Esophagus mucosa (tissue), 1 donor: ENCODE measurements at regions not wholly inside any gene's neighbourhood (a gene's known extent, or its start where the extent isn't known, plus 50 kb on each side); places are given as distances from the start of the nearest gene placed in this dataset.

ENCODE experiments used
- ATAC-seq: fragments of 200-7000 bp; cut with Tn5 transposase; one replicate; pipeline ENCODE4 v1.9.1; 2020
- donor health status: DM: yes; HTN: yes; CAD: no.

- ATAC-seq: no peak
Observed at GRCh38 chr6:6784514-6785162, 196.1 kb downstream of the LY86 start.

- ATAC-seq: no peak
Observed at GRCh38 chr6:6785163-6785521, 196.6 kb downstream of the LY86 start.

- peak; percentile 58 for ATAC-seq
Observed at GRCh38 chr6:6788394-6789032, 200.0 kb downstream of the LY86 start.

GRCh38 chr6:6790393-6790792, 201.9 kb downstream of the LY86 start:
- no peak for ATAC-seq

GRCh38 chr6:6790891-6791290, 202.4 kb downstream of the LY86 start:
- peak; percentile 87 for ATAC-seq

GRCh38 chr6:6793388-6794250, 205.1 kb downstream of the LY86 start:
- peak; percentile 86 for ATAC-seq

GRCh38 chr6:6795393-6795792, 206.9 kb downstream of the LY86 start:
- no peak for ATAC-seq

- no peak for ATAC-seq
Observed at GRCh38 chr6:6796818-6797217, 208.3 kb downstream of the LY86 start.

- ATAC-seq: no peak
Observed at GRCh38 chr6:6798448-6798860, 209.9 kb downstream of the LY86 start.

- no peak for ATAC-seq
Observed at GRCh38 chr6:6801005-6801335, 212.4 kb downstream of the LY86 start.

- no peak for ATAC-seq
Observed at GRCh38 chr6:6801635-6802218, 213.2 kb downstream of the LY86 start.

- ATAC-seq: peak; percentile 96
Observed at GRCh38 chr6:6803180-6803977, 214.9 kb downstream of the LY86 start.

GRCh38 chr6:6804843-6805615, 216.5 kb downstream of the LY86 start:
- ATAC-seq: no peak

- no peak for ATAC-seq
Observed at GRCh38 chr6:6806844-6807518, 218.5 kb downstream of the LY86 start.

- ATAC-seq: no peak
Observed at GRCh38 chr6:6808343-6808742, 219.8 kb downstream of the LY86 start.

- no peak for ATAC-seq
Observed at GRCh38 chr6:6808915-6809314, 220.4 kb downstream of the LY86 start.

GRCh38 chr6:6810727-6811126, 222.2 kb downstream of the LY86 start:
- ATAC-seq: peak; percentile 41

- ATAC-seq: peak; percentile 92
Observed at GRCh38 chr6:6811128-6812009, 222.8 kb downstream of the LY86 start.

GRCh38 chr6:6812427-6812826, 223.9 kb downstream of the LY86 start:
- no peak for ATAC-seq

- ATAC-seq: no peak
Observed at GRCh38 chr6:6815732-6816131, 227.2 kb downstream of the LY86 start.
